GM18499 (cell line): ENCODE measurements at regions not wholly inside any gene's neighbourhood (a gene's known extent, or its start where the extent isn't known, plus 50 kb on each side); places are given as distances from the start of the nearest gene placed in this dataset.

Experiments used
- ATAC-seq: cut with Tn5 transposase; IDR thresholded peaks from one replicate; pipeline ENCODE4 v1.9.1; 2021; ENCODE audit warnings: moderate number of reproducible peaks; ENCODE audit not compliant: insufficient read depth, unreplicated experiment

DNA sequence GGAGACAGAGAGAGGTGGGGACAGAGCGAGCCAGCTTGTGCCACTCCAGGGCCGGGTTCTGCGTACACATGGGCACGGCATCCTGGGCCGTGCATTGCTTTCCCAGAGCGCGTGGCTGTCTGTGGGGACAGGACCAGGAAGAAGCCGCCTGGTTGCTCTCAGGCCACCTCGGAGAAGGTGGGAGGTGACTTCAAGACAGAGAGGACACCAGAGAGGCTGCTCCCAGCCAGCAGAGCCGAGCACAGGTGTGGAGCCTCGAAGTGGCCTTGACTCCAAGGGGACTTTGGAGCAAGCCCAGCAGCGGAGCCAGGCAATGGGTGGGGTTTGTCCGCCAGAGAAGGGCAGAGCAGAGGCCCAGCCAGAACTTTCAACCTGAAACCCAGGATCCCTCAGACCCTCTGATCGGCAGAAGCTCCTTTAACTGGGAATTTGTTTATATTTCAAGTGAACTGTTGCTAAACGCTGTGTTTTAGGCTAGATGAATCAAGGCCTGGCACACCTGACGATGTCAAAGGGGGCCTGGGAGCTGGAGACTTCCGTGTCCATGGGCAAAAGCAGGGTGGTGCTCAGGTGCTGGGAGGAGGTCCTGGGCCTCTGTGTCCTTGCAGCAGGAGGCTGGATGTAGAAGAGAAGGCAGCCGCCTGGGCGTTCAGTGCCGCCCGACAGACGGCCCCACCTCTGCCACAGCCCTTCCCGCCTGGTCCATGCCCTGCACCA, 262.1 kb downstream of the DLL1 start:
- no peak for ATAC-seq

- ATAC-seq: no peak
Measured at GRCh38 chr6:170027647-170028043, 263.2 kb downstream of the DLL1 start.

- no peak for ATAC-seq
Measured at GRCh38 chr6:170026751-170027646, 263.9 kb downstream of the DLL1 start.

DNA sequence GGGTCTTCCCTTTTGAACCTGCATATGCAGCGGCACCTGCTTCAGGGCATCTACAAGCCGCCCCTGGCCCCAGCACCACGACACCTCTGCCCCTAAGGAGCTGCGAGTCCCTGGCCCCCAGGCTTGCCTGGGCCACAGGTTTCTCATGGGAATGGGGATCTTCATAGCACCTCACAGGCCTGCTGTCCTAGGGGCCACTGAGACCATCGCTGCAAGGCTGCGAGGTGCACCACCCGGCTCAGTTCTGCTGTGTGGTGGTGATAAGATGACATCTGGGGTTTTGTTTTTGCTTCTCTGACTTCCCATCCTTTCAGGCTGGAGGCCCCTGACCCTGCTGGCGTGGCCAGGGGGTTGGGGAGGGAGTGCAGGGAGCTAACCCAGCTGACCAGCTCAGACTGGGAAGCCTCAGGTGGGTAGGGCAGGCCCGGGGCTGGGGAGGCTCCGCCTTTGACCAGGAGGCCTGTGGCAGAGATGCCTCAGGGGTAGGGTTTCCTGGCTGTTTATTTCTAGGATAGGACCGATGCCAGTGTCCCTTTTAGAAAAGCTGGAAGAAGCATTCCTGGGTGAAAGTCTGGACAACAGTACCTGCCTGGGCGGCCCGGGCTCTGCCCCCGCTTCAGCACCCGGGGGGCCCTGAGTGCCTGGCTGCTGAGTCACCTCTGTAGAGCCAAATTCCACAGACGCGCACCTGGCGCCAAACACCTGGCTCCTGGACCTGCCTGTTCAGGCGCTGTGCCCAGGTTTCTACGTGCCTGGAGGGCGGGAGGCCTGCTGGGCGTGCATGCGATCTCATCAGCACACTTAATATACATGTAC, 264.7 kb downstream of the DLL1 start:
- ATAC-seq: no peak

DNA sequence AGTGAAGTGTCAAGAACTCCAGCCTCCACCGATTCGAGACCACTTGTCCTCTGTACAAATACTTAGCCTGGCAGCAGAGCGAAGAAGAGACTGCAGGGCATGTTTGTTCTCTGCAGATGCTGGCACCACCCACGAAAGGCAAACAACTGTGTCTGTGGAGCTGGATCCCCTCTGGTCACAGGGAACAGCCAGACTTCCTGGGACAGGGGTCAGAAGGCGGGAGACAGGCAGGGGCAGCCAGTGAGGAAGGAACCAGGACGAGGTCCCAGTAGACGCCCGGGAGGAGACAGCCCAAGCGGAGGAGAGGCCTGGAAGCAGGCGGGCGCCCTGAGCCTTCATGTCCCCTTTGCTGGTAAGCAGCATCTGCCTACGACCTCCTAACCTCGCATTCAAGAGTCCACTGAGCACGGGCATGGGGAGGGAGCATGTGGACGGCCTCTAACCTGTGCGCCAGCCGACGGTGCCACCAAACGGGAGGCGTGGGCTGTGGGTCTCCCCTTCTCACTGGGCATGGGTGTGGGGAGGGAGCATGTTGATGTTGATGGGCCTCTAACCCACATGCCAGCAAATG, 265.5 kb downstream of the DLL1 start:
- ATAC-seq: no peak

- no peak for ATAC-seq
Measured at GRCh38 chr6:170024940-170025339, 265.9 kb downstream of the DLL1 start.

- ATAC-seq: no peak
Measured at GRCh38 chr6:170023620-170024521, 267.0 kb downstream of the DLL1 start.

DNA sequence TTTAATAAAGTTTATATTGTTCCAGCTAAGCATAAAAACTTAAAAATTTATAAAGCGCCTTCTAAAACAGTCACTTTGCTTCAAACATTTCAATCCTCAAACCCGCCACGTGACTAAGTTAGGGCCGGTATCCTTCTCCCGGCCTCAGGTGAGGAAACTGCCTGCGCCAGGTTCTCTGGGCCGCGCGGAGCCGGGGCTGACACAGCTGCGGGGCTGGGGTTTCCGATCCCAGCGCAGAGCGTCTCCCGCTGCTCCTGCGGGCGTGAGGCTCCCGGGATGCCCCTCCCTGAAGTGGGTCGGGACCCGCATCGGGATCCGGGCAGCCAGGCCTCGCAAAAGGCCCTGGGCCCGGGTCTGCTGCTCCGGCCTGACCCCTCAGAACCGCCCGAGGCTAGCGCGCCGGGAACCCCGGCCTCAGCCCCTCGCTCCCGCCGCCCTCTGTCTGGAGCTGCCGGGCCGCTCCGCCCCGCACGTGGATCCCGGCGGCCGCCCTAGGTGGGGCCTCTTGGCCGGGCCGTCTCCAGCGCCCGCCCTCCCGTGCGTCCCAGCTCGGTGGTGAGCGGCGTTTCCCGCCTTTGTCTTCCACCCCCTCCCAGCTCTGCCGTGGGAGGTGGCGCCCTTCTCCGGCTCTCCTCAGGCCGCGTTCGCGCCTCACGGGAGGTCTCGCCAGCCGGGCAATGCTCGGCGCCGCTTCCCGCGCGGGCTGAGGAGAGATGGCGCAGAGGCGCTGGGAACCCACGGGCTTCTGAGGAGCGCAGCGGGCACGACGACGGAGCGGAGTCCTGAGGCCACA, 267.9 kb downstream of the DLL1 start:
- ATAC-seq: no peak

DNA sequence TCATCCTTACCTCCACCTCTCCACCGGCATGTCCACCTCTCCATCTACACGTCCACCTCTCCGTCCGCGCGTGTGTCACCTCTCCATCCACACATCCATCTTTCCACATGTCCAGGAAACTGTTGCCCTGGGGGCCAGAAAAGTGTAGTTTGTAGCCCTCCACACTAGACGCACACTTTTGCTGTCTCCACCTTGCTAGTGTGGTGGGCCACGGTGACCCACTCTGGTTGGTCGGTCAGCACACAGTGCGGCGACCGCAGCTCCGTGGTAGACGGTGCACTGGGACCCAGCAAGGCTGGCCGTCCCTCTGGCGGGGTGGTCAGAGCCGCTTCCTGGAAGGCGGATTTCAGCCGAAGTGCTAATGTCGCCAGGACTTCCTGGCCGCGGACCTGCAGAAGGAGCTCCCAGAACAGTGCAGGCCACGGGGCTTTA, 268.6 kb downstream of the DLL1 start:
- ATAC-seq: no peak

DNA sequence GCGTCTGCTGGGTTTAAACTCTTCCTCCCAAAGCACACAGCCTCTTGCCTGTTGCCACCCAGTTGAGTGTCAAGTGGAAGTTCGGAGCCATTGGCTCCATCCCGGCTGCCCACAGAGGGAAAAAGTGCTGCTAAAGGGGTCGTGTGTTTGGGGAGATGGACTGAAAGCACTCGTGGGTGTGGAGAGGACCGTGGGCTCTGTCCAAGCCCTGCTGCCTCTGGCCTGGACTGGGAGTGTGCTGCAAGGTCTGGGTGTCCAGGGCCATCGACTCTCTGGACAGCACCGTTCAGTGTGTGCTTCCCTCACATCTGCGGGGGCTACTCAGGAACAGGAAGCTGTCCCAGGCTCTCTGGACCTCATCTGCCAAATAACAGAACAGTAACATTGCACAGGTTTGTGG, 269.3 kb downstream of the DLL1 start:
- ATAC-seq: no peak

DNA sequence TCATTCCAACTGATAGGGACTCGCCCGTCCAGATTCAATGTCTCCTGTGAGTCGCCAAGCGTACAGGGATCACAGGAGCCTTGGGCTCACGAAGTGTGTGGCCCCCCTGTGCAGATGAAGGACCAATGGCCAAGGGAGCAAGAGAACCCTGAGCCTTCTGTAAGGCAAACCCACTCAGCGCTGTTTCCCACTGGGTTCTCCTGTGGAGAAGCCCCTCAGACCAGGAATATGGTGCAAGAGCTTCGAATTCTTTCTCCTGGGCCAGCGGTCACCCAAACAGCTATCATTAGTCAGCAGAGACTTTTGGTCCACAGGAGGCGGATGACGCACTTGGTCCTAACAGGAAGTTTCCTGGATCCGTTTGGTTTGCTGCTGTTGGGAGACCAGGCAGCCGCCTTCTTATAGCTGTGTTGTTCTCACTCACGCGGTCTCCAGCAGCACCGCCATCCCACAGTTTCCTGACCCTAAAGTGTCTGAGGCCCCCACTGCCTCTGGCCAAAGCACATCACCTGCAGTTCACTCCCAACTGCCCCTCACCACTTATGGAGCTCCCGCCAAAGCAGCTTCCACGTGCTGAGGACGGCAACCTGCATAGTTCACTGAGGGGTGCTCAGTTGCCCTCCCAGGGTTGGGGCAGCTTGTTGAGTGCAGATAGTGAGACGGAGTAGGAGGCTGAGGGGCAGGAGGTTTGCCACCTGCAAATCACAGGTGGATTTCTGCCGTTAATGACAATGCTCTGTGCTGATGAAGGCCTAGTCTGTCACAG, 268.6 kb downstream of the ERMARD start:
- no peak for ATAC-seq

- no peak for ATAC-seq
Measured at GRCh38 chr6:170018936-170019817, 267.8 kb downstream of the ERMARD start.

DNA sequence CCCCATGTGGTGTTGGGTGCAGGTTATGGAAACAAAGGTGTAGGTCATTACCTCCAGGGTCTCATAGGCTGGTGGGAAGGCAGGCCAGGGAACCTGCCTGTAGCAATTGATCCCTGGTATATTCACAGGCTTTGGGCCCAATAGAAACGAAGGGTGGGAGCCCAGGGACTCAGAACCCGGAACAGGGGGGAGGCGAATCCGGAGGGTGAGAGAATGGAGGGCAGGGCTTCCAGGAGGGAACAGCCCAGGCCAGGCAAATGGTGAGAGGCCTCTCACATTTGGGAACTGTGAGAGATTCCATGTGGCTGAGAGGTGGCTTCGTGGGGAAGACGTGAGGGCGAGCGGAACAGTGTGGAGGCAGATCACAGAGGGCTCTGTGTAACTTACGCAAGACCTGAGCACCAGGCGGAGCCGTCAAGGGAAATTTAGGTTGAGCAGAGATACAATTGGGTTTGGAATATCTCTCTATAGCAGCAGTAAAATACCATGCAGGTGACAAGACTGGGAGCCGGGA, 267.1 kb downstream of the ERMARD start:
- no peak for ATAC-seq

DNA sequence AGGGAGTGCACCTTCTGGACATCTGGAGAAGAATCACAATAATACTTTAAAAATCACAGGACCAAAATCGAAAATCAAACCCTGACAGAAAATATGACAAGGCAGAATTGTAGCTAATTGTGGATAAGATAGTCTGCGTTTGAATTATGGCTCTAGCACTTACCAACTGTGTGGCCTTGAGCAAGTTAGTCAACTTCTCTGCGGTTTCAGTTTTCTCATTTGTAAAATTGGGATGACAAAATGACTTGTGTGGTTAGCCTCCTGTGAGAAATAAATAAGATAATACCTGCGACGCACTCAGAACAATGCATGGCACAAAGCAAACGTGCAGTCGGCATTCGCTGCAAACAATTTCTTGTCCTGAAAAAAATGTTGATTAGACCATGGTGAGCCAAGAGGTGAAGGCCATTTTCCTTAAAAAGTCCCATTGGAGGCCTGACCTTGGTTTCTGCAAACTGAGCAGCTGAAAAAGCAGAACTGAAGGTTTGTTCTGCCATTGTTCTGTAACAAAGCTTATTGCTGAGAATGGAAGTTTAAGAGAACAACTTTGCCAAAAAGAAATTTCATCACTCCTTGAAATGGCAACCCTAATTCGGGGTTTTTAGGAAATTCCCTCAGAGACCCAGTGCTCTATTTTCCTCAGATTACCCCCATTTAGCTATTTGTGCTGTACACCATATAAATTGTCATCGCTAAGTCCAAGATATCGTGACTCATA, 266.3 kb downstream of the ERMARD start:
- no peak for ATAC-seq

GRCh38 chr6:170013815-170014214, 262.4 kb downstream of the ERMARD start:
- no peak for ATAC-seq

DNA sequence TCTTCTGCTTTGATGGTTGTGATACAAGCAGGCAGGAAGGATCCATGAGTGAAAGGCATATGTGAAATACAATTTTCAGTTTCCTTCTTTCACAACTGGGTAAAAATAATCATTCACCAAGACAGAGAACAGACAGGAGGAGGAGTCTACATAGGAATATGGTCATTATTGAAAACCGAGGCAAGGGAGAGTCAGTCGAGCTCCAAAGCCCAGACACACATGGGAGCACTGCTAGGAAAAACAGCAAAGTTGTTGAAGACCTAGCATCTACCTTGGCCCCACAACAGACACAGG, 260.6 kb downstream of the ERMARD start:
- no peak for ATAC-seq
